Stimulated activated CD4-positive, alpha-beta T cell treated with anti-CD3 and anti-CD28 coated beads, TNF-alpha, amount 100 ng/mL, for 4 hours (primary cell): ENCODE measurements at regions not wholly inside any gene's neighbourhood (a gene's known extent, or its start where the extent isn't known, plus 50 kb on each side); places are given as distances from the start of the nearest gene placed in this dataset.
"Not testable (repeated sequence)": the region's sequence is repeated elsewhere in the genome, so short reads cannot be mapped to it uniquely, and the experiment has no call there.

Experiments
- DNase-seq, 3 experiments: peaks; one replicate each; pipeline ENCODE4 v3.0.0-alpha.2; 2020; ENCODE audit warnings: low read depth in 3 of 3

DNA sequence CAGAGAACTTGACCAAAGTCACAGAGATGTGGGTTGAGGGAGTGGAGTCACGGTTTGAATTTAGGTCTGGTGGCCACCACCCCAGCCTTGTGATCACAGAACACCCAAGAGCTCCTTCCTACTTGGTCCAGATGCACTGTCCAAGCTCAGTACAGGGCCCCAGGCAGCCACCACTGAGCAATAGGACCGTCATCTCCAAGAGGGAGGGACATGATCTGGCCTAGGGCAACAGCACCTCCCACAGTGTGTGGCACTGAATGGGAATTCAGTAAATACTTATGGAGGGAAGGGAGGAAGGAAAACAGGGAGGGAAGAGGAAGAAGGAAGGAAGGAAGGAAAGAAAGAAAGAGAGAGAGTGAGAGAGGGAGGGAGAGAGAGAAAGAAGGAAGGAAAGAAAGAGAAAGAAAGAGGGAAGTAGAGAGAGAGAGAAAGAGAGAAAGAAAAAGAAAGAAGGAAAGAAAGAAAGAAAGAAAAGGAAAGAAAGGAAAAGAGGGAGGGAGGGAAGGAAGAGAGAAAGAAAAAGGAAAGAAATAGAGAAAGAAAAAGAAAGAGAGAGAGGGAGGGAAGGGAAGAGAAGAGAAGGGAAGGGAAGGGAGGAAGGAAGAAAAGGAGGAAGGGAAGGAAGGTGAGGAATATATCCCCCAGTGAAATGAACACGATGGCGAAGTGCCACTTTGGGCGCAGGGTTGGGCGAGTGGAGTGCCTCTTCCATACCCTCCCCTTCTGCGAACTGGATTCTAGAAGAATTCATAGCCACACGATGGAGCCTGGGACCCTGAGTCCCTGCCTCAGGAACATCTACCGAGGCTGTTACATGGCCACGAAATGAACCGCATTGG, 243.7 kb downstream of the TFAP2C start:
- no peak for DNase-seq

GRCh38 chr20:56873836-56874235, 244.7 kb downstream of the TFAP2C start:
- DNase-seq = no peak

- DNase-seq = no peak
These were observed 246.1 kb downstream of the TFAP2C start for GRCh38 chr20:56875052-56875659.

DNA sequence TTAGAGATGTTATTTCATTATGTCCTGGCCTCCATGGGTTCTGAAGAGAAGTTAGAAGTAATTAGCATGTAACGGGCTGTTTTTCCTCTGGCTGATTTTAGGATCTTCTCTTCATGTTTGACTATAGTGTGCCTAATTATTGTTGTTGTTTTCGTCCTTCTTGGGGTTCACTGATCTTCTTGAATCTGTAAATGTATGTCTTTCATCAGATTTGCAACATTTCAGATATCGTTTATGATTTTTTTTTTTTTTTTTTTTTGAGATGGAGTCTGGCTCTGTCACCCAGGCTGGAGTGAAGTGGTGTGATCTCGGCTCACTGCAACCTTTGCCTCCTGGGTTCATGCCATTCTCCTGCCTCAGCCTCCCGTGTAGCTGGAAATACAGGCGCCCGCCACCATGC, 246.7 kb downstream of the TFAP2C start:
- DNase-seq = no peak

DNA sequence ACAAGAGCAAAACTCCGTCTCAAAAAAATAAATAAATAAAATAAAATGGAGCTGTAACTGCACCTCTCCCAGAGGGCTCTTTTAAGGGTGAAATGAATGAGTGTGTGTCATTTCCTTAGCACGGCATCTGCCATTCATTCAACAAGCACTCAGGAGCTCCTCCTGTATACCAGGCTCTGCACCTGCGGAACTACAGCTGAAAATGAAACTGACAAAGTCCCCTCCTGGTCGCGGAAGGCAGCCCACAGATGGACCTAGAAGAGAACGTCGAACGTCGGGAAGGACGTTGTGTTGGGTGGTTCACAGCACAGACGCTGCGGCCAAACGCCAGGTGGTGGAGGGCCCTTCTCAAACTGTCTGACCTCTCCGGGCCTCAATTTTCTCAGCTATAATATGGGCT, 256.4 kb downstream of the TFAP2C start:
- no peak for DNase-seq

GRCh38 chr20:56890011-56890410, 260.9 kb downstream of the TFAP2C start:
- DNase-seq = no peak

DNA sequence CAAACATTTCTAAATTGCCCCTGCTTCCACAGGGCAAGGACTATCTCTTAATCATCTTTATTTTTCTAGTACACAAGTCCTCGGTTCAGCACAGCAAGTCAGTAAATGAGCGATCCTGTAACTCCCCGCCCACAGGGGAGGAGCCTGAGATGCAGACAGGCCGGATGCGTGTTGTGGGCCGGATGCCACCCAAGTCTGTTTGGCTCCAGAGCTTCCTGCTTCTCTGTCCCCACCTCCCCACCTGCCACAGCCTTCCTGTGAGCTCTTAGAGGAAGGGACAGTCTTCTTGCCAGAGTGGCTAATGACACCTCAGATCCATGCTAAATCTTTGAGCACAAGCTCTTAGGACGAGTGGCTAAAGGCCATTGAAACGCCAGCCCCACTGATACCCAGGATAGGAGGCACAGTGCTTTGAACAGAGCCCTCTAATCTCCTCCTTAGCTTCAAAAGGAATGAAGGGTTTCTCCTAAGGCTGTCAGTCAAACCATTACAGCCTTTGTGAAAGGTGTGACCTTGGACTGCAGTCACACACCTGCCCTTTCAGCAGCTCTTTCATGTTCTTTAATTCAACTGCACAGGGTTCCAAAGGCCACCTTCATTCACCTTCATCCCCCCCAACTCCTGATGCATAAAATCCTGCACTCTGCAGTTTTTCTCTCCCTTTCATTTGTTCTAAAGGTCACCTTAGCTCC, 264.3 kb downstream of the TFAP2C start:
- DNase-seq = no peak

- no peak for DNase-seq
These were observed 267.3 kb downstream of the TFAP2C start for GRCh38 chr20:56896447-56896846.

- no peak for DNase-seq
These were observed 268.3 kb downstream of the TFAP2C start for GRCh38 chr20:56897318-56897957.

DNA sequence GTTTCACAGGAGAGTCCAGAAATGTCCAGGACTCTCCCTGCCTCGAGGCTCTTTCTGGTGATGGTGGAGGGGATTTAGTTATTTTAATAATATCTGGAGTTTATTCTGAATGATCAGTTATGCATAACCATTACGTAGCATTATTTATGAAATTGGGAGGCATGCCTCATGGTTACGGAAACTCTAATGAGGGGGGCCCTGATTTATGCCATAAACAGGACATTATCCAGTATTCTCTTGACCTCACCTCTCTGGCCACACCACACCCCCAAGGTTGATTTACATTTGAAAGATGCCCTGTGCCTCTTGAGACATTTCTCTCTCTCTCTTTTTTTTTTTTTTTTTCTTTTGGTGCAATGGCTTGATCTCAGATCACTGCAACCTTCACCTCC, 268.8 kb downstream of the TFAP2C start:
- DNase-seq = no peak

DNA sequence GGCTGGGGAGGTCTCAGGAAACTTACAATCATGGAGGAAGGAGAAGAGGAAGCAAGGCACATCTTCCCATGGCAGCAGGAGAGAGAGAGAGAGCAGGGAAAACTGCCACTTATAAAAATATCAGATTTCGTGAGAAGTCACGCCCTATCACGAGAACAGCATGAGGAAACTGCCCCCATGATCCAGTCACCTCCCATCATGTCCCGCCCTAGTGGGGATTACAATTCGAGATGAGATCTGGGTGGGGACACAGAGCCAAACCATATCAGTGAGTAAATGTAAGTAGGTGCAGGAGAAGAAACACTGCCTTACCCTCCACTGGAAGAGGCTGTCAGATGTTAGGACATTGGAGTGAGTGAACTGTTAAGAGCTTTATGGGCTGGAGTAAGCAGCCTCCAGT, 270.4 kb downstream of the TFAP2C start:
- no peak for DNase-seq

GRCh38 chr20:56900252-56900651, 271.1 kb downstream of the TFAP2C start:
- no peak for DNase-seq

DNA sequence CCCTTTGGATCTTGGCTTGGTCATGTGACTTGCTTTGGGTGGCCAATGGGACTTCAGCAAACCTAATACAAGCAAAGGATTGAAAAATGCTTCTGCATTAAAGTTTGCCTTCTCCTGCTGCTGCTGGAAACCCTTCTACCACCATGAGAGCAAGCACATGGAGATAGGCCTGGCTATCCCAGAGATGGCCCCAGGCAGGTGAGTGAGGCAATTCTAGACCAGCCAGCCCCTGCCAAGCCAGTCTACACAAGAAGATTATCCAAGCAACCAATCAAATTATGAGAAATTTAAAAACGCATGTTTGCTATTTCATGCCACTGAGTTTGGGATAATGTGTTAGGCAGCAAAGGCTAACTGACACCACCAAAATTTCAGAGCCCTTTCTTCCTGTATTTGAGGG, 274.3 kb downstream of the TFAP2C start:
- no peak for DNase-seq

- DNase-seq = no peak
These were observed 274.8 kb downstream of the TFAP2C start for GRCh38 chr20:56903858-56904257.

DNA sequence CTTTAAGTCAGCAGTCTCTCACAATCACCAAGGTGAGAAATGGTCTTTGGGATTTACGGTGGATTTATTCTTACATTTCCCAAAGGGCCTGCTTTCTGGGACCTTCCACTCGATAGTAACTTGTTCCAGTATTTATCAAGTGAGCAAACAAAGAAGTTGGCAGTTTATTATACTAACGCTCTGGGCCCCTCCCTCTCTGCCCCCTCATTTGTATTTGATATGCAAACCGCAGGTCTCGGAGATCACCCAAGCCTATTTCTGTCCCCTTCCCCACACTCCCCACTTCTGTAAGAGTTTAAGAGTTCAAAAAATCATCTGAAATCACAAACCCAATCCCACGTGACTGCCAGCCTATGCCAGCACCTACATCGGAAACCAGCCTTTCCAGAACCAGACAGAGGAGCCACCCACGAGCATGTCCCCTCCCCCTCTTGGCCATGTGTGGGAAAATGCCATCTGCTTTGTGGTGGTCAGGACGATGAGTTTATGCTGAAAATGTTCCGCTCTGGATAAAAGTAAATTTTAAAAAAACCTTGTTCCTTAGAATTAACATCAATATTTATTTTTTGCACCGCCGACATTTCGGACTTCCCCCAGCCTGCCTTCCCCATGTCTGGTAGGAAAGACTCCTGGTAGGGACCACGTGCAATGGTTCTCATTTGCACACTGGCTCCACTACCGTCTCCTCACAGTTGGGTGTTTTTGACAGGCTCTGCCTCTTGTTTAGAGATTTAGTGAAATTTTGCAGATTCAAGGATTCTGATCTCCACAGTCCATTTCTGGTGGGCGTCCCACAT, 281.0 kb downstream of the TFAP2C start:
- no peak for DNase-seq

- no peak for DNase-seq
These were observed 282.8 kb downstream of the TFAP2C start for GRCh38 chr20:56911946-56912345.

- no peak for DNase-seq
These were observed 285.4 kb downstream of the TFAP2C start for GRCh38 chr20:56914532-56914931.

- DNase-seq = no peak
These were observed 287.2 kb downstream of the TFAP2C start for GRCh38 chr20:56916345-56916622.

DNA sequence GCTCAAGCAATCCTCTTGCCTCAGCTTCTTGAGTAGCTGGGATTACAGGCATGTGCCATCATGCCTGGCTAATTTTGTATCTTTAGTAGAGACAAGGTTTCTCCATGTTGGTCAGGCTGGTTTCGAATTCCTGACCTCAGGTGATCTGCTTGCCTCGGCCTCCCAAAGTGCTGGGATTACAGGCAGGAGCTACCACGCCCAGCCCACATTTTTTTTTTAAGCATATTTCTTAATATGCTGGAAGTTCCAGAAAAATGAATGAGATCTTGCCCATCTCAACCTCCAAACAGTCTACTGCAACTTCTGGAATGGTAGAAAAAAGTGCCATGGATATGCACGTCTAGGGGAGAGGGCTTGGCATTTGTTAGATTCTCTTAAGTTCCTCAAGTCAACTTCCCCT, 290.9 kb downstream of the TFAP2C start:
- DNase-seq = not testable (repeated sequence)

GRCh38 chr20:56922497-56922896, 293.4 kb downstream of the TFAP2C start:
- DNase-seq = no peak

DNA sequence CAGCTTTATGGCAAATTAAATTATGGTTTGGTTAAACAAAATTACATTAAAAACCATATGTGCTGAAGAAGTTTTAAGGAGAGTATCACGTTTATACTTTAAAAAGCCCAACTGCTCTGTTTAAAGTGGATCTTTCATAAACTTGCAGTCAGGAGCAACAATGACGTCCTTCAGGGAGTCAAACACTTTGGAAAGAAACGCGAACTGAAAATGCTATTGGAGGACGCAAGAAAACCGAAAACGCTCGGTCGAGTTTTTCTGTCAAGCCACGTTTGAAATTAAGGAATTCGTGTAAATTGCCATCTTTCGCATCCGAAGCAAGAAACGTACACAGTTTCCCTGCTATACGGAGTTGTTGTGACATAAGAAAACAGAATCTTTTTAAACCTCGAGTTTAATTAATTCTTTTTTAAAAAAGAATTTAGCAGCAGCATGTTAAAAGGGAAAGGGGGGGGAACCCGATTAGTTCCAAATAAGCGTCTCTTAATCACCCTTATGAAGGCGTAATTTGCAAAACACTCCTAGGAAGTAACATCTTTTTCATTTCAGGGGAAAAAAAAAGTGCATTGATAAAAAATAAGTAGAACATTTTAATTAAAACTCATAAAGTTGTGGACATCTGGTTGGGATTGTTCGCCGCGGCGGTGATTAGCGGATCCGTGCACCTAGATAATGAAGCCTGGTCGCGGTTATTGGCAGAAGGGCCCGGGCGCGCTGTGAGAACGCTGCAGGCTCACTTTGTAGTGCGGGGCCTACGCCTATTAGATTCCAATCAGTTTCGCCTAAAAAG, 295.4 kb downstream of the TFAP2C start:
- DNase-seq = no peak
